Embryonic facial prominence (tissue), 1 donor: ENCODE measurements at regions not wholly inside any gene's neighbourhood (a gene's known extent, or its start where the extent isn't known, plus 50 kb on each side); places are given as distances from the start of the nearest gene placed in this dataset.

ENCODE experiments used
- DNase-seq: peaks from one replicate; pipeline ENCODE4 v3.0.0-alpha.2; 2016; ENCODE audit errors: extremely low spot score

DNA sequence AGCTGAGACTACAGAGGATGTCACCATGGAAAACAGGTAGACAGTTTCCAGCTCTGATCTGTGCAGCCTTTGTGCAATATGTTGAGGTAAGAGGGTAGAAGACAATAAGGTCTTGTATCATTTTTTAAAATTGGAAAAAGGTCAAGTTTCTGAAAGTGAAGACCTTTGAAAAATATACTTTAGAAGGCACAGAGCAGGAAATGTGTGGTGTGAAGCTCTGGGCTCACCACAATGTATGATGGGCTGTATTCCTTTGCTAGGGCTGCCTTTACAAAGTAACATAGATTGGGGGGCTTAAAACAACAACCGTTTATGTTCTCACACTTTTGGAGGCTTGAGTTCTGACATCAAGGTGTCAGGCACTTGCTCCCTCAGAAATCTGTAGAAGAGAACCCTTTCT is 514.3 kb upstream of the JARID2 start:
- DNase-seq, result no peak

DNA sequence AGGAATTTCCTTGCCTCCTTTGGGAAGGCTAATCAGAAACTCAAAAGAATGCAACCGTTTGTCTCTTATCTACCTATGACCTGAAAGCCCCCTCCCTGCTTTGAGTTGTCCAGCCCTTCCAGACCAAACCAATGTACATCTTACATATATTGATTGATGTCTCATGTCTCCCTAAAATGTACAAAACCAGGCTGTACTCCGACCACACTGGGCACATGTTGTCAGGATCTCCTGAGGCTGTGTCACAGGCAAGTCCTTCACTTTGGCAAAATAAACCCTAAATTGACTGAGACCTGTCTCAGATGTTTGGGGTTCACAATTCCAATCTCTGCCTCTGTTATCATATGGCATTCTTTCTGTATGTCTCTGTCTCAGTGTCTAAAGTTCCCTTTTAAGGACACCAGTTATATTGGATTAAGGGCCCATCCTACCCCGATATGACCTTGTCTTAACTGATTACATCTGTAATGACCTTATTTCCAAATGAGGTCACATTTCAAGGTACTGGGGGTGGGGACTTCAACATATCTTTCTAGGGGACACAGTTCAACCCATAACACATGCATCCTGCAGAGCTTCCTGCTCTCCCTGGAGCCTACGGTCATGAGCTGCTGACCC is 513.5 kb upstream of the JARID2 start:
- DNase-seq, result no peak

- no peak for DNase-seq
Measured at GRCh38 chr6:14732844-14733757, 512.8 kb upstream of the JARID2 start.

- no peak for DNase-seq
Measured at GRCh38 chr6:14734052-14734415, 511.8 kb upstream of the JARID2 start.

- no peak for DNase-seq
Measured at GRCh38 chr6:14734416-14735340, 511.2 kb upstream of the JARID2 start.

DNA sequence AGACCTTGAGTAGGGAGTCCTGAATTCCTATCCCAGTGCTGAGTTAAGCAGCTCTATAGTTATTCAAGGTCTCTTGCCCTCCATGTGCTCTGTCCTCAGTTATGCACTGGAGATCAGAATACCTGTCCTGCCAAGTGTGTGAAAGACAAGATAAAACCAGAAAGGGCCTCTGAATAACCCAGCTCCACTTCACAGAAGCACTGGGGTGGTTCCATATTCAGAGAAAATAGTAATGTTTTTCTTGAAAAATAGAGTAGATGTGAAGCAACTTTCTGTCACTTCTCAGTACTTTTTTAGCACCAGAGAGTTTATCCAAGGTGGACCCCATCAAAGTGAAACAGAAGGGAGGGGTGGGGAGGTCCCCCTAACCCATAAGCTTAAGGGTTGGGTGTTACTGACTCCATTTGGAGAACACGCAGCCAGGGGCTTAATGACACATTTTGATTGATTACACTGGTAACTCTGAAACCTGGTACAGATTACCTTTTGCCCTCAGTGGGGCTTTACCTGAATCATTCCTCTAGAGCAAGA is 509.8 kb upstream of the JARID2 start:
- no peak for DNase-seq

- no peak for DNase-seq
Measured at GRCh38 chr6:14736554-14736953, 509.3 kb upstream of the JARID2 start.

- no peak for DNase-seq
Measured at GRCh38 chr6:14738497-14738896, 507.4 kb upstream of the JARID2 start.

DNA sequence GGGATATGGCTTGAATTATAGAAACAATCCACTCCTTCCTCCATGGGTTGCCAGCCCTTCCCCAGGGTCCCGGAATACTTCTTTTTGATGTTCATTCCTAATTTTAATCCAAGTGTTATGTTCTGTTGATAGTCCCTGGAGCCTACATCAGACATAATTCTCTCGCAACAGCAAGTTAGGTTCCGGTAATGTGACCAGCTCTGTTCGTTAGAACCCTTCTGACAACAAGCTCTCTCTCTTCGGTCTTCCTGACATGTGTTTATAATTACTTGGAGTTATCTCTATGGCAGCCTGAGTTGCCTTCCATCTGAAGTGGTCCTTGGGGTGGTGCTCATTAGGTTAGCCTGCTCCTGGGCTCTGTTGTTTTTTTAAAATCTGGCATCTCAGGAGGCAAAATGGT is 506.9 kb upstream of the JARID2 start:
- DNase-seq, result no peak

DNA sequence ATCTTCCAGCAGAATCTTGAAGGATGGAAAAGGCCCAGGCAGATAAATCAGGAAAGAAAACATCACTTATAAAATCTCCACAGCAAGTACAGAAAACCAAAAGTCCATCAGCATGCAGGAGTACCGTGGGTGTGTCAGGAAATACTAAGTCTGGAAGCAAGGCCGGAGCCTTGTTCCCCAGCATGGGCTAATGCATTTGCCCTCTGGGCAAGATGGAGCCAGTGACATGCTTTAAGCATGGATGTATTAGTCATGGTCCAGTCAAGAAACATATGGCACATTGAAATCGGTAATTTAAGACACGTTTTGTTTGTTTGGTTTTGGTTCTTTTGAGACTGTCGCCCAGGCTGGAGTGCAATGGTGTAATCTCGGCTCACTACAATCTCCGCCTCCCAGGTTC is 506.0 kb upstream of the JARID2 start:
- DNase-seq, result no peak

DNA sequence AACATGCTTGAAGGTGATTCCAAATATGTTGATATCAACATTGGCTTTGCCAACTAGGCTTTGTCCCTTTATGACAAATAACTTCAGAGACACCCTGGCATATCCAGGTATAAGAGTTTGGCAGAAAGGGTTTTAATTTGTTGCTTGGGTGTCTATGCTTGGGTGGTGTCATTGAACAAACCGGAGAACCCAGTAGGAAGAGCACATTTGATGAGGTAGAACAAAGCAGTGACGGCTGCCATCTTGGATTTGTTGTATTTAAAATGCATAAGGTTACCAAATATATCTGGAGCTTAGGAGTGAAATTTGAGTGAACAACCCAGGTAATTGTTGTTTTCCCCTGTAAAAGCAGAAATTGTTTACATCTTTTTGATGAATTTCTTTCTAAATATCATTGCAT is 503.7 kb upstream of the JARID2 start:
- DNase-seq, result no peak

GRCh38 chr6:14742680-14743079 is 503.2 kb upstream of the JARID2 start:
- no peak for DNase-seq

- no peak for DNase-seq
Measured at GRCh38 chr6:14743144-14743473, 502.8 kb upstream of the JARID2 start.

GRCh38 chr6:14743474-14744211 is 502.2 kb upstream of the JARID2 start:
- DNase-seq, result no peak

- no peak for DNase-seq
Measured at GRCh38 chr6:14744212-14744556, 501.7 kb upstream of the JARID2 start.

- DNase-seq, result no peak
Measured at GRCh38 chr6:14746139-14746837, 499.6 kb upstream of the JARID2 start.

GRCh38 chr6:14747881-14748520 is 497.9 kb upstream of the JARID2 start:
- DNase-seq, result no peak

- no peak for DNase-seq
Measured at GRCh38 chr6:14748679-14749078, 497.2 kb upstream of the JARID2 start.

DNA sequence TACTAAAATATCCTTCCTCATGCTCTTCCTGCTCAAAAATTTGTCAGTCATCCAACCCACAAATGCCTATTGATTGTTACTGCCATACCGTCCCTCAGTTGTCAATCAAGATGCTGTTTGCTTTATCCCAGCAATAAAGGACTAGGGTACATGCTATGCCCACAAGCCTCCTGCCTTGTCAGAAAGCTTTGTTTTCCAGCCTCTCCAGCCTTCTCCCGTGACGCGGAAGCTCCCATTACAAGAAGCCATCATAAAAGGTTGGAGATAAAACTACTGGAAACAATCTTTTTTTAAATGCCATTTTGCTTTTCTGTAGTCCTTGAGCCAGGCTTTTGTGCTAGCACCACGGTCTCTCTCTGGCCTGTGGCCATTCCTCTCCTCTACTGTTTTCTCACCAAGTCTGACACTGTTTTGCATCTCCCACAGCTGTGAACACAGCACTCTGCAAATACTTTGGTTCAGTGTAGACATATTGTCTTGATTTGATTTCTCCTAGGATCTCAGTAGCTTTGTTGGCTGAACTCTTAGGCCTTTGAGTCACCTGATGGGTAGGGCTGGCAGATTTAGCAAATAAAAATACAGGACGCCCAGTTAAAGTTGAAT is 495.7 kb upstream of the JARID2 start:
- no peak for DNase-seq

- no peak for DNase-seq
Measured at GRCh38 chr6:14751645-14752175, 494.2 kb upstream of the JARID2 start.
